ENCODE measurements at regions not wholly inside any gene's neighbourhood (a gene's known extent, or its start where the extent isn't known, plus 50 kb on each side); places are given as distances from the start of the nearest gene placed in this dataset.
"Not testable (repeated sequence)": the region's sequence is repeated elsewhere in the genome, so short reads cannot be mapped to it uniquely, and the experiment has no call there.

DNA sequence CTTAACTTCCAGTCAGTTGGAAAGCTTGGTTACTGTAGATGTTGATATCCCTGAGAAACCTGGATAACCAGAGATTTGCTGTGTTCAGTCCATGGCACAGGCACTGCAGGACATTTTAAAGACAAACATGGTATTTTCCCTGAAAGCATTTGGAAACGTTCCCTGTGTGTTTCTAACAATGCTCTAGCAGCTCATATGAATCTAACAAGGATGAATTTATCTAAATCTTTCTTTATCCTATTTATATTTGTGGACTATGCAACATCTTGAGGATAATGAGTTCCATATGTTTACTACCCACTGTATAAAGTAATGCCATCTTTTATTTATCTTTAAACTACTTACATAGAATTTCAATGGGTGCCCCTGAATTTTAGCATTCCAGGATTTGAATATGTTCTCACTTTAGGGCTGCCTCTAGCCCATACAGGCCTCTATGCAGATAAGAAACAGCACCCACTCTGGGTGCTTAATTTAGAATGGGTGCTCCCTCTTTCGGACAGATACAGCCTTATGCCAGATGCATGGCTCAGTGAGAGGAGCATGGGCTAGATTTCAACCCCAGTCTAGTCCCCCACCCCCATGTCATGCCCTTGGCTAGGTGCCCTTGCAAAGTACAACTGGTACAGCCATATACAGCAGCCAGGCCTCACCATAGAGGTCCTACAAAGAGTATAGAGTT lies 50.6 kb upstream of the NEMP2 start:
- no peak for DNase-seq (ENCODE audit: low spot score)

DNA sequence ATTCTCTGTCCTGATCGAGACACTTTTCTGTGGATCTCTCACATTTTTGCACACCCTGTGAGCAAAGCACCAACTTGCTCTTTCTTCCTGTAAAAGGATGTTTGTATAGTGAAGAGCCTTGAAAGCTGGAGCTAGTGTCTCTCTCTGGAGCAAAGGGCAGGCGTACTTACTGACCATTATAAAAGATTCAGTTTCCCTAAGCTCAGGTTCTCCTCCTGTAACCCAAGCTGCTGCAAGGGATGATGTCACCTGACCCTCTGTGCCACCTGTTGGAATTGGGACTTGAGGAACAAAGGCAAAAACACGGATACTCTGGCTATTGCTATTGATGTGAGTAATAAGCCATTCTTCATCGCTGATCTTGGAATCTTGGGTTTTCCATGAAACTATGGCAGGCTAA lies 52.6 kb upstream of the NEMP2 start:
- DNase-seq (ENCODE audit: low spot score): no peak

DNA sequence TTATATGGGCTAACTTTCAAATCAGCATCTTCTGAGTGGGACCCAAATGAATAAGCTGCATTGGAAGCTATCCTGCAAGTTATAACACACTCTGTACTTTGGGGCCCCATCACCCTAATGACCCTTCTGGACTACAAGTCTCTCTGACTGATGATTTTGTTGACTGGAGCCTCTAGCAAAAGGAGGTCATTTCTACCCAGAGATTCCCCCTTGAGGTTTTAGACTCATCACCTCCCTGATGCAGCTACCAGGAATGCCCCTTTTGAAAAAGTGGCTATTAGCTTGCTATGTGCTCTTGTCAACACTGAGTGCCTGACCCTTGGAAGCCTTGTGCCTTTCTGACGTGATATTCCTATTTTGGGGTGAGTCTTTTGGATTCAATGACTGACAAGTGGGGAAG lies 54.5 kb upstream of the NEMP2 start:
- no peak for DNase-seq (ENCODE audit: low spot score)

DNA sequence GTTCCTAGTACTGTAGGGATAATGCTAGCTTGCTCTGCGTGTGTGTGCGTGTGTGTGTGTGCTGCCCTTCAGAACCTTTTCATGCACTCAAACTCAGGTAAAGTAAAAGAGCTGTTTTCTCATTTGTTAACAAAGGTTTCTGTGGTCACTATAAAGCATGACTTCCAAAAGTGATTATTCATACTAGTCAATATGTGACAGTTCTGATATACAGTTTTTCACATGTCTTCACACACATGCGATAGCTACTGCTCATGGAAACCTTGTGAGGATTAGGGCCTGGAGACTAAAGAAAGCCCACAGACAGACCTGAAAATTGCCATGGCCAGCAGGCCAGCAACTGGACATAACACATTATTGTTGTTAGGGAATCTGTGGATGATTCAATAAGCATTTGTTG lies 56.9 kb upstream of the NEMP2 start:
- no peak for DNase-seq (ENCODE audit: low spot score)

DNA sequence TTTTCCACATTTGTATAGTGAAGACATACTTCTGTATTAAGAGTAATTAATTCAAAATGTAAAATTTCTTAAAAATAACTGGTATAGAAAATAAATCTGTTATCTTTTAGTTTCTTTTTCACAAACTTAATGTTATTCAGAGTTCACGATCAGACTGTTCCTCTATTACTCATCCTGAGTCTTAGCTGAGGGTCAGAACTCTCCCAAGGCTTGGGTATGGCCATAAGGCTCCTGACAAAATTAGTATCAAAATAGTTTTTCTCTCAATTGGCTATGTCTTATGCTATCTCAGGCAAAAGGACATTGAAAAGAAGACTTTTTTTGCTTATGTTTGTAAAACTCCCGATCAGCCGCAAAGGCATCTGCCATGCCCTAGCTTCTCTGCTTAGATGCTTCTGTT lies 56.1 kb upstream of the NAB1 start:
- DNase-seq (ENCODE audit: low spot score): peak; percentile 6

DNA sequence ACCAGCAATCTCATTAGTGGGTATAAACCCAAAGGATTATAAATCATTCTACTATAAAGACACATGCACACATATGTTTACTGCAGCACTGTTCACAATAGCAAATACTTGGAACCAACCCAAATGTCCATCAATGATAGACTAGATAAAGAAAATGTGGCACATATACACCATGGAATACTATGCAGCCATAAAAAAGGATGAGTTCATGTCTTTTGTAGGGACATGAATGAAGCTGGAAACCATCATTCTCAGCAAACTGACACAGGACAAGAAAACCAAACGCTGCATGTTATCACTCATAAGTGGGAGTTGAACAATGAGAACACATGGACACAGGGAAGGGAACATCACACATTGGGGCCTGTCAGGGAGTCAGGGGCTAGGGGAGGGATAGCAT lies 53.0 kb upstream of the NAB1 start:
- DNase-seq (ENCODE audit: low spot score): not testable (repeated sequence)

DNA sequence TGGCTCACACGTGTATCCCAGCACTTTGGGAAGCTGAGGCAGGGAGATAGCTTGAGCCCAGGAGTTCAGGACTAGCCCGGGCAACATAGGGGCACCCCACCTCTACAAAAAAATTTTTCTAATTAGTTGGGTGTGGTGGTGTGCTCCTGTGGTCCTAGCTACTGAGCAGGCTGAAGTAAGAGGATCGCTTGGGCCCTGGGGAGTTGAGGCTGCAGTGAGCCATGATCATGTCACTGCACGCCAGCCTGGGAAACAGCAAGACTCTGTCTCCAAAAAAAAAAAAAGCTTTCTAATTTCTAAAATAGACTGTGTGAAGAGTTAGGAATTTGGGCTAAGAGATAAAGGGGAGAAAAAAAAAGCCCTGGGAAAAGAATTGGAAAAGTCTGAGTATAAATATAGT lies 51.9 kb upstream of the NAB1 start:
- no peak for DNase-seq (ENCODE audit: low spot score)

DNA sequence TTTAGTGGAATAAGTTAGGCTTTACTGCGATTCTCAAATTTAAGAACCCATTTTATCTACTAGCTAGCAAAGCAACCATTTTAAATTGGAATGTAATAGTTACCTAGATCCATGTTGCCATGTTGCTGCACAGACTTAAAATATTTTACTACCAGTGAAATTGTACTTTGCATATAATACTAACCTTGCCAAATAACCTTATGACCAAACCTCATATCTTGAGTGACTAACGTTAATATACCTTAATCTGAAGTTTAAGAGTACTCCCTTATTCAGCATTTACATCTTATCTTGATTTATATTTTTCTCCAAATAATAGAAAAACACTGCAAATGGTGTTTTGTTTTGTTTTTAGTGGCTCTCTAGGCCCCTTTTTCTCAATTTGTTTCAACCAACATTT lies 50.3 kb upstream of the NAB1 start:
- DNase-seq (ENCODE audit: low spot score): no peak

DNA sequence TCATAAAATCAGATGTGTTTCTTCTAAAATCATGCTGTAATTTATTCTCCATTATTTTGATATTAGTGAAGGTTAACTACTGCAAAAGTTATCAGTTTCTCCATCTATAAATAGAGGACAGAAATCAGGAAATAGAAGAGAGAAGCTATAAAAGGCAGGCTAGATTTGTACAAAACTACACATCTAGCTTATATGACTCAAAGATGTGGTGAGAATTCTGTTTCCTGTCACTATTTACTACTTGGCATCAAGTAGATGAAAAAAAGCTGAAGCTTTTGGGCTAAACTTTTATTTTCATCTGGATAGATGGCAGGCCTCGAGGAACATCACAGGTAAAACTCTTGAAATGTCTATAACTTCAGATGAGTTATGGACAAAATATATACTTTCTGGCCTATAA lies 49.8 kb upstream of the NAB1 start:
- DNase-seq (ENCODE audit: low spot score): no peak
